NCI-H1417 (cell line): ENCODE measurements at regions not wholly inside any gene's neighbourhood (a gene's known extent, or its start where the extent isn't known, plus 50 kb on each side); places are given as distances from the start of the nearest gene placed in this dataset.

Experiments used
- DNase-seq, 3 experiments: peaks; one replicate each; lab custom pipeline; 2025; lab: John Stamatoyannopoulos, UW

DNA sequence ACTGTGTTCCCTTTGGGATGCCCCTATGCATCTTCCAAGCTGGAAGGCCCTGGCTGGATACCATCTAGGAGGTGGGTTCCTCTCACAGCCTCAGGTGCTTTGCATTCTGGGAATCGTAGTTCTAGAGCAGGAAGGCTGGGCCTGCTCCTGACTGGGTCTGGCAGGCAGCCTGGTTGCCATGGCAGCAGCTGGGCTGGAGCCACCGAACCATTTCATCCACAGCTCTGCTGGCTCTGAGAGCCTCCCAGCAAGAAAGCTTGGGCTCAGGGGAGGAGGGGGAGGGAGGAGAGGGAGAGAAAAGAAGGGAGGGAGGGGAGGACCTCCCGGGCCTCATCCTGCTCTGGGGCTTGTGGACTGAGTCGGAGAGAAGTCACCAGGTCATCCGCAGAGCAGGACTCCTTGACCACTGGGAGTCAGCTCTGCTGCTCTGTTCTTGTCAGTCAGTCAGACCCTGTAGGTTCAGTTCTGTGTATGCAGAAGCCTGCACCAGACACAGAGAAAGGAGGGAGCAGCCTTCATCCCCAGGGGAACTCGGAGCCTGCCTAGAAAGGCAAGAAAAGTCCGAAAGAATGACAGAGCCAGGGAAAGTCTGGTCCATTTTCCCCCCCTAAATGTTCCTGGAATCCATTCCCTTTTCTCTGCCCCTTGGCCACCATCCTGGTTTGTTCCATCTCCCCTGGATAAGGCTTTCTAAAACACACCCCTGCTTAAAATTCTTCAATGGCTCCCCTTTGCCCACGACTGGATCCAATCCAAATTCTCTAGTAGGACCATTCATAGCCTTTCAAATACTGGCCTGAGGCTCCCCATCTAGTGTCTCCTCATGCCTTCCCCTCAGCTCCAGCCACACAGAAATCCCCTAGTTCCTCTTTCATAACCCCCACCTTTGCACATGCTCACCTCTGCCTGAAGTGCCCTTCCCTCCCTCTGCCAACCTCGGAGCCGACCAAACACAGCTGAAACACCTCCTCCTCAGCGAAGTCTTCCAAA lies 65.4 kb upstream of the ARAP3 start:
- peak; percentile 85 to 97 (median 92) for DNase-seq

DNA sequence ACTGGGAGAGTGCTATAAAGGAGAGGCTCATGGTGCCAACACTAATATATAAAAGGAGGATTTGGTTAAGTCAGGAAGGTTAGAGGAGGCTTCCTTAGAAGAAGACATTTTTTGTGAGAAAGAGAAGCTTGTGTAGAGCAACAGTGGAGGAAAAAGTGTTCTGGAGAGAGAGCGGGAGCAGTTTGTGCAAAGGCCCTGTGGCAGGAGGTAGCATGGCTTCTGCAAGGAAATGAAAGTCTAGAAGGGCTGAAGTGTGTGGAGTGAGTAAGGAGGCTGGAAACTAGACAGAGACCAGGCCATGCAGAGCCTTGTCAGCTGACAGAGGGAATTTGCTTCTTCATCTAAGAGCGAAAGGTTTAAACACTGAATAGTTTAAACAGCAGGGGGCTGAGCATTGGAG lies 64.4 kb upstream of the ARAP3 start:
- no peak for DNase-seq

DNA sequence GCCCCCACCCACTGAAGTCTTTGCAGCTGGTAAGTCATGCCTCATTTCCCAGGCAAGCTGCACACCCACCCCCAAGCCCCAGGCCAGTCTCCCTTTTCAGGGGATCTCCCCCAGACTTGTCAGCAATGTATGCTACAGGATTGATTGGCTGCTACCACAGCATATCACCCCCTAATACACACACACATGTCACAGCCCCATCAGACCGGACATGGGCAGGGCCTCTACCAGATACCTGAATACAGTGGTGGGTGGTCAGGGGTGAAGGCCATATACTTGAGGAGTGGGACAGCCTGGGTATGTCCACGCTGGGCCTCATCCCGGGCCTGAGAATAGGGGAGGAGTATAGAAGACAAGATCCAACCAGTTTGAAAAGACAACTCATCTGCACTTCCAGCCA lies 63.4 kb upstream of the ARAP3 start:
- peak in 1 of 3 experiments; percentile 8 for DNase-seq

DNA sequence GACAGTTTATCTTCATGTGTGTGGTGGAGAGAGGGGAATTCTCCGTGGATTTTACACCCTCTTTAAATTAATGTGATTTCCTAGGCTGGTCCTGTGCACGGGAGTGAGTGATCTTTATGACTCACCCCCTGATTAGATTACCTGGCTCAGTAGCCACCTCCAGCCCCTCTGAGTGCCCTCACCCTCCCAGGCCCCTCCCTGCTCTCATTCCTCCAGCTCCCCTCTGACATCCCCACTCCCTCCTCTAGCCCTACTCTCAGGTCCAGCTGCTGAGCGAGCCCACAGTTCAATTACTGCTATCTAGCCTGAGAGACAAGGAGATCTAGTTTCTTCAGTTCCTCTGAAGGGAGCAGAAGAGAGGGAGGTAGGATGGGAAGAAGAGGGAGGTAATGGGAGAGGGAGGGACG lies 61.8 kb upstream of the ARAP3 start:
- peak; percentile 36 to 77 (median 69) for DNase-seq

DNA sequence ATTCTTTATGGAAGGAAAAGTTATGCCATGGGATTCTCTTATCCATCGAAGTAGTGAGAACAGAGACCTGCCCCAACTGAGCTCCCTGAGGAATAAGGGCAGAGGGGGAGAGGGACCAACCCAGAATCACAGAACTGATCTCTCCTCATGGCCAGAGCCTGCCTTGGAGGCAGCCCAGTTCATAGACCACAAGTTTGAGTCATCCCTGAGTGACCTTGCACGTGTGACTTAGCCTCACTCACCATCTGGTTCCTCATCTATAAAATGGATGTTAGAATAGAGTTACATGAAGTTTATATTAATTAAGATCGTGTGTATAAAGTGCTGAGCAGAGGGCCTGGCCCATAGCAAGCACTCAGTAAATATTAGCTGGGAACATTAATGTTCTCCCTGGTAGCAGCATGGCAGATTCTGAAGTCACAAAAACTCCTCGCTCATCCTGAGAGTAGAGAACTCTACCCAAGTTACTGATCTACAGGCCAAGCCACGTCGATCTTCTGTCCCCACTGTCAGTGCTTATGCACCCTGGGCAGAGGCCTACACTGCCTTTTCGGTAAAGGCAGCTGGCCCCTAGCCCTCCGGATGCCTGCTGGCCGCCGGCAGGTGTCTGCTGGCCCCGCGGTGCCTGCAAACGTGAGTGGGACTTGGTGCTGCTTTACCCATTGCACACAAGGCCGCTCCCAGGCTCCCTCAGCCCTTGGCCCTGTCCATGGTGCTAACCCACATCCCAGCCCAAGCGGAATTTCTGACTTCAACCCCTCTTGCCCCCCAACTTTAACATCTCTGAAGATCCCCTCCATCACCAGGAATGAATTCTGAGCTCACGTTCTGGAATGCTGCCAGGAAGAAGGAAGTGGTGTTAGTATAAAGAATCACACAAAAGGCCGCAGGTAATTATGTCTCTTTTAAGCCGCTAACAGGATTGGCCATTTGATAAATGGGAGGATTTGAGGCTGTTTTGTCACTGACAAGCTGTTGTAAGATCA lies 61.1 kb upstream of the ARAP3 start:
- peak; percentile 47 to 77 (median 69) for DNase-seq

DNA sequence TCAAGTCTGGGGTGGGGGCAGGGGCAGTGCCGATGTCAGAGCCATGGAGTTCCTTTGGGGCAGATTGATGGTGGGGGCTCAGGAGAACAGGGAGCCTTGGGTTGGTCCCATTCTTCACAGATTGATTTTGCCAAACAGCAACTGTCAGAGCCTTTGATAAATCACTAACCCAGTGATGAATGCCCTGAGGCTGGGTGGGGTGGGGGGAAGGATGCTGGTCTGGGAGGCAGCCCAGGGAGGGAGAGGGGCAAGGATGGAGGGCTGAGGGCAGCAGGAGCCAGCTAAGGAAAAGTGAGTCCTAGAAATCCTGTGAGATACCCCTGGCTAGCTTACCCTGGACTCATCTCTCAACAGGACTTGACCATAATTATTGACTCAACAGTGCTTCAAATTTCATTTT lies 60.1 kb upstream of the ARAP3 start:
- no peak for DNase-seq

DNA sequence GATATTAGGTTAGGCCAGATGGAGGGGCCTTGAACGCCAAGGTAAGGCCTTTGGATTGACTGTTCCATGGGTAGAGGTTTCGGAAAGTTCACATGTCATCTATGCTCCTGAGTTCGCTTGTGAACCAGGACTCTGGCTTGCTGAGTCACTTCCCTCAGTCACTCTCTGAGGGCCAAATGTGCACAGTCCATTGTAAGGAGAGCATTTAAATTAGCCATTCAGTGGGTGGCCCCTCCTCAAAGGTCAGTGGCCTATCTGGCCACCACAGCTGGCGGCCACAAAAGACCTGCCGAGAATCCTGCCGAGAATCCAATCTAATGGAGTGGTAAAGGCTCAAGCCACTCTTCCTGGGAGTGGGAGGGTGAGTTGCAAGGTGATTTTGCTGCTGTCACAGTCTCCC lies 58.9 kb upstream of the ARAP3 start:
- no peak for DNase-seq

DNA sequence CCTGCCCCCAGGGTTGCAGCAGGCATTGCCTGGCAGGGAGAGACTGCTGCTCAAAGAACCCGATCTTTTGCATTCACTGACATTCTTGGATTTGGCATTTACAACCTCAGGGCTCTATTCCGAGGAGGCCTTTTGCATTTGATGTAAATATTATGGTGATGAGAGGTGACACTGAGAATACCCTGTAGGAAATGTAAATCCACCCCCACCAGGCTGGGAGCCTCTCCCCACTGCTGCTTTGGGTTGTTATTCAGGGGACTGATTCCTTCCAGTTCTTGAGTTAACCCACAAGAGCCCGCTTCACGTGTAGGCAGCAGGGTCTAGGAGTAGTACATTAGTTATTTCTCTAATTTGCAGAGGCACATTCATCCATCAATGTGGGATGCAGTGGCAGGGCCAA lies 55.5 kb upstream of the ARAP3 start:
- no peak for DNase-seq

DNA sequence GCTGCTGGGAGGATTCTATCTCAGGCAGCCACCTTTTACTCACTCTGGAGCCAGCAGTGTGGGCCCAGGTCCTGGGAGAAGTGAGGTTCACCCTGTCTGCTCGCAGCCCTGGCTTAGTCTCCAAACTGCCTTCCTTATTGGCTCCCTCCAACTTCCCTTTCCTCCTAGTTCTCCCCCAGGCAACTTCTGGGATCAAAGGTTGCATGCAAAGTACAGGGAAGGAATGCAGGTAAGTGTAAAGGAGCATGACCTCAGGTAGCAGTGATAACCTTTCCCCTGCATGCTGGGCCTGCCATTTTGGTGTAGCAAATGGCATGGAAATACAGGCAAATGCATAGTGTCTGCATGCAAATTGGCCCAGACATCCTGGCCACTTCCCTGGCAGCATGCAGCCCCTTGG lies 53.8 kb upstream of the ARAP3 start:
- no peak for DNase-seq

DNA sequence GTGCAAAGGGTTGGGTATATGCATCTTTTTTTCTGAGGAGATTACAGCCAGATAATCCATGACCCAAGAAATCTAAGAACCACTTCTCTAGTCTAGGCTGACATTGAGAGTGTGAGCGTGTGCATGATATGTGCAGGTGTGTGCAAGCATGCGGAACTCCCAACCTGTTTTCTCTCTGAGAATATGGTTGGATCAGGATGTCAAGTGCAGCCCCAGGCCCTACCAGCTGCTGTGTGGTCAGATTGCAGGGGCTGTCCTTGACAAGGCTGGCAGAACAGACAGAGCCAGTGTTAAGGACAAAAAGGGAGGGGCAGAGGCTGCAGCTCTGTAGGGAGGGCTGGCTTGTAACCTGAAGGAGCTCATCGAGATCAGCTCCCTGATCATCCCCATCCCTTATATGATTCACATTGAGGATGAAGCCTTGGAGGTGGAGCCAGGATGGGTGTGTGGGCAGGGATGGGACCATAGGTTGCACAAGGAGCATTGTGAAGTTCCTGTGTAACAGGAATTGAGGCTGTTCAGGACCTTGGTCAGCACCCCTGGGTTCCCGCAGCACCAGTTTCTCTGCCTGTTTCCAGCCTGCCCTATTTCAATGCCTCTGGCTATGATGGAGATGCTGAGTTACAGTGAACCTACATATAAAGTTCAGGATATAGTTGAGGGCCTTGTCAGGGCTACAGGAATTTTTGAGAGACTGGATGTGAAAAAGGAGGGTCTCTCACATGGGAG lies 52.6 kb upstream of the ARAP3 start:
- peak; percentile 7 to 93 (median 42) for DNase-seq

DNA sequence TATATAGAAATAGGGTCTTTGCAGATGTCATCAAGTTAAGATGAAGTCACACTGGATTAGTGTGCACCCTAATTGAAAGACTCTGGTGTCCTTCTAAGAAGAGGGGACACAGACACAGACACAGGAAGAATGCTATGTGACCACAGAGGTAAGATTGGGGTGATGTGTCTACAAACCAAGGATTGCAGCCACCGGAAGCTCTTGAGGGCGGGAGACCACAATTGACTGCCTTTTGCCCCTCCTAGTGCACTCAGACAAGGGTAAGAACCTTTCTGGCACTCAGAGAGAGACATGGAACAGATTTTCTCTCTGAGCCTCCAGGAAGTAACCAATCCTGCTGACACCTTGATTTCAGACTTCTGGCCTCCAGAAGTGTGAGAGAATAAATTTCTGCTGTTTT lies 51.2 kb upstream of the ARAP3 start:
- DNase-seq, result peak in 1 of 3 experiments; percentile 30

DNA sequence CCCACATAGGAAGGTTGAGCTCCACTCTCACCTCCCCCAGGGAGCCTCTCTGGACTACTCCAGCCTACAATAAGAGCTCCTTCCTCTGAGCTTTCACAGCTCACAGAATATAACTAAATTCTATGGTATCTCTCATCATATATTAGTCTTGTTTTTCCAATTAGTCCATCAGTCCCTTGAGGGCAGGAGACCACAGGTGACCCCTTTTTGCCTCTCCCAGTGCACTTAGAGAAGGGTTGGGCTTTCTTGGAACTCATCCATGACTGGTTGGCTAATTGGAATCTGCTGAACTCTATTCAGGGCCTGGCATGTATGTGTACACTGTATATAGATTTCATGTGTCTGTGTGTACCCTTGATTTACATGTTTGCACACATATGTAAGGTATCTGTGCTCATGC lies 50.4 kb upstream of the ARAP3 start:
- peak in 2 of 3 experiments; percentile 13 to 31 for DNase-seq
